ENCODE measurements at regions not wholly inside any gene's neighbourhood (a gene's known extent, or its start where the extent isn't known, plus 50 kb on each side); places are given as distances from the start of the nearest gene placed in this dataset.

GRCh38 chr1:58848818-58849411 lies 65.1 kb upstream of the JUN start:
- H2AFZ ChIP-seq (ENCODE audit: low read length): peak overlapping the region; percentile 8

DNA sequence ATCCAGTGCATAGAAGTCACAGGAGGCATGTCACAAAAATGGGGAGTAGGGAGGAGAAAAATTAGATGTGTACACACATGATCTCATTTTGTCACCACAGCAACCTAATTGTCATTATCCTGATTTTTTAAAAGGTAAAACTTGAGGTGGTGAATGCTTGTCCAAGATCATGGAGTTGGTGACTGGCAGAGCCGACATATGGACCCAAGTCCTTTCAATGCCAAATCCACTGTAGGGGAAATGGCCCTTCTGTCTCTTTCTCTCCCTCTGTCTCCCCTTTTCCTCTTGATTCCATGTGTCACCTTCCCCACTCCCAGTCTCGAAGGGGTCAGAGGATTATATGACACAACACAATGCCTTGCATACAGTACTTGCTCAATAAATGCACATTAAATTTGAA lies 65.7 kb upstream of the JUN start:
- DNase-seq (ENCODE audit: insufficient read length, low spot score, missing footprints): no peak
- Histone ChIP-seq H3K4me2 (ENCODE audit: insufficient read depth, low read length) (peak overlapping the region; percentile 66), H3K79me2 (ENCODE audit: insufficient read depth, low read length) (no peaks in the 10 kb centered on the region), H4K20me1 (ENCODE audit: insufficient read depth, low read length) (no peaks in the 10 kb centered on the region), H3K36me3 (ENCODE audit: insufficient read depth, low read length) (no peaks in the 10 kb centered on the region), H3K27me3 (ENCODE audit: insufficient read depth, low read length) (no peaks in the 10 kb centered on the region), H3K27ac (ENCODE audit: low read depth, low read length) (peak overlapping the region; percentile 83), H3K4me1 (ENCODE audit: insufficient read depth, low read length) (peaks cover 24% of the 10 kb centered on the region), H3K9me3 (ENCODE audit: low read depth, low read length) (no peaks in the 10 kb centered on the region), H2AFZ (ENCODE audit: low read length) (peak overlapping the region; percentile 8), H3K4me3 (ENCODE audit: insufficient read depth, low read length) (peak overlapping the region; percentile 11)
- no peak for TF ChIP-seq CTCF (IDR thresholded peaks at IDR 0.05; ENCODE audit: extremely low read depth, low read depth, low read length)

More at GRCh38 chr1:58848818-58849411, 65.1 kb upstream of the JUN start:
- Histone ChIP-seq H3K9me3 (ENCODE audit: low read depth, low read length) (no peaks in the 10 kb centered on the region), H3K4me2 (ENCODE audit: insufficient read depth, low read length) (peak overlapping the region; percentile 66), H3K79me2 (ENCODE audit: insufficient read depth, low read length) (no peaks in the 10 kb centered on the region), H3K27ac (ENCODE audit: low read depth, low read length) (peak overlapping the region; percentile 83), H3K4me3 (ENCODE audit: insufficient read depth, low read length) (peak overlapping the region; percentile 11), H3K36me3 (ENCODE audit: insufficient read depth, low read length) (no peaks in the 10 kb centered on the region), H3K4me1 (ENCODE audit: insufficient read depth, low read length) (peaks cover 24% of the 10 kb centered on the region), H4K20me1 (ENCODE audit: insufficient read depth, low read length) (no peaks in the 10 kb centered on the region), H3K27me3 (ENCODE audit: insufficient read depth, low read length) (no peaks in the 10 kb centered on the region)
- DNase-seq (ENCODE audit: insufficient read length, low spot score, missing footprints): peak; percentile 72
- TF ChIP-seq CTCF (IDR thresholded peaks at IDR 0.05; ENCODE audit: extremely low read depth, low read depth, low read length): no peak

- no peak for DNase-seq (ENCODE audit: insufficient read length, low spot score, missing footprints)
- Histone ChIP-seq H3K36me3 (ENCODE audit: insufficient read depth, low read length) (no peaks in the 10 kb centered on the region), H3K79me2 (ENCODE audit: insufficient read depth, low read length) (no peaks in the 10 kb centered on the region), H3K4me3 (ENCODE audit: insufficient read depth, low read length) (no peak overlapping the region), H3K27me3 (ENCODE audit: insufficient read depth, low read length) (no peaks in the 10 kb centered on the region), H3K27ac (ENCODE audit: low read depth, low read length) (peak overlapping the region; percentile 83), H3K4me2 (ENCODE audit: insufficient read depth, low read length) (no peak overlapping the region), H3K4me1 (ENCODE audit: insufficient read depth, low read length) (peaks cover 24% of the 10 kb centered on the region), H3K9me3 (ENCODE audit: low read depth, low read length) (no peaks in the 10 kb centered on the region), H2AFZ (ENCODE audit: low read length) (no peak overlapping the region), H4K20me1 (ENCODE audit: insufficient read depth, low read length) (no peaks in the 10 kb centered on the region)
- no peak for TF ChIP-seq CTCF (IDR thresholded peaks at IDR 0.05; ENCODE audit: extremely low read depth, low read depth, low read length)
Observed at GRCh38 chr1:58850636-58851035, 66.8 kb upstream of the JUN start.

GRCh38 chr1:58852731-58853485 lies 69.1 kb upstream of the JUN start:
- Histone ChIP-seq H4K20me1 (ENCODE audit: insufficient read depth, low read length) (no peaks in the 10 kb centered on the region), H2AFZ (ENCODE audit: low read length) (no peak overlapping the region), H3K27me3 (ENCODE audit: insufficient read depth, low read length) (no peaks in the 10 kb centered on the region), H3K27ac (ENCODE audit: low read depth, low read length) (no peak overlapping the region), H3K36me3 (ENCODE audit: insufficient read depth, low read length) (no peaks in the 10 kb centered on the region), H3K4me2 (ENCODE audit: insufficient read depth, low read length) (no peak overlapping the region), H3K9me3 (ENCODE audit: low read depth, low read length) (no peaks in the 10 kb centered on the region), H3K4me1 (ENCODE audit: insufficient read depth, low read length) (peaks cover 24% of the 10 kb centered on the region), H3K79me2 (ENCODE audit: insufficient read depth, low read length) (no peaks in the 10 kb centered on the region), H3K4me3 (ENCODE audit: insufficient read depth, low read length) (no peak overlapping the region)
- TF ChIP-seq CTCF (IDR thresholded peaks at IDR 0.05; ENCODE audit: extremely low read depth, low read depth, low read length): no peak
- no peak for DNase-seq (ENCODE audit: insufficient read length, low spot score, missing footprints)

Data from osteoblast (primary cell).